Suprapubic skin (tissue), 3 donors: ENCODE measurements at regions not wholly inside any gene's neighbourhood (a gene's known extent, or its start where the extent isn't known, plus 50 kb on each side); places are given as distances from the start of the nearest gene placed in this dataset.

ENCODE experiments used
- CTCF ChIP-seq, 2 donors: fragments of 200-600 bp in 1 of 2; fragments of 450-650 bp in 1 of 2; sonication (generic) in 1 of 2; IDR thresholded peaks; one replicate each; pipeline ENCODE4 v1.5.1; 2016 to 2019; ENCODE audit warnings: antibody characterized with exemption in 2 of 2, mild to moderate bottlenecking in 1 of 2, moderate library complexity in 1 of 2
- POLR2A ChIP-seq, 2 donors: fragments of 450-650 bp; IDR thresholded peaks; one replicate each; pipeline ENCODE4 v1.6.1; 2017; ENCODE audit warnings: antibody characterized with exemption in 2 of 2, mild to moderate bottlenecking in 2 of 2, moderate library complexity in 2 of 2

- TF ChIP-seq POLR2A (IDR thresholded peaks at IDR 0.05) (no peak), CTCF (IDR thresholded peaks at IDR 0.05) (no peak)
Measured at GRCh38 chr2:56565143-56565542, 381.4 kb downstream of the CCDC85A start.
